ENCODE measurements at regions not wholly inside any gene's neighbourhood (a gene's known extent, or its start where the extent isn't known, plus 50 kb on each side); places are given as distances from the start of the nearest gene placed in this dataset.

- no peak for TF ChIP-seq CTCF (IDR thresholded peaks at IDR 0.05)
- TF ChIP-seq POLR2A (IDR thresholded peaks at IDR 0.05) = no peak
Observed at GRCh38 chr2:38470115-38470514, 93.0 kb upstream of the ATL2 start.

Measured in sigmoid colon (tissue), 3 donors.